Panc1 (cell line): ENCODE measurements at regions not wholly inside any gene's neighbourhood (a gene's known extent, or its start where the extent isn't known, plus 50 kb on each side); places are given as distances from the start of the nearest gene placed in this dataset.

ENCODE experiments used
- ATAC-seq: fragments of 200-7000 bp; cut with Tn5 transposase; 2 replicates; pipeline ENCODE4 v1.9.1; 2020; ENCODE audit warnings: mild to moderate bottlenecking, moderate library complexity
- BruUV-seq: library from RNA; stranded (reverse); fragments of 400-500 nt; replicated peaks from 2 replicates; lab custom pipeline; 2021; lab: Mats Ljungman, UMichigan
- CTCF ChIA-PET: fragments of 300-600 bp; sonication (Branson Sonifier 250); formaldehyde crosslinking; loops from one replicate; lab custom pipeline; 2022; ENCODE audit warnings: antibody characterized with exemption; lab: Charles Lee
- POLR2A ChIA-PET: fragments of 300-600 bp; sonication (Branson Sonifier 250); formaldehyde crosslinking; loops from one replicate; lab custom pipeline; 2022; ENCODE audit warnings: antibody characterized with exemption; lab: Charles Lee
- DNase-seq: peaks from one replicate; pipeline ENCODE4 v3.0.0-alpha.2; 2010; ENCODE audit warnings: low read depth, low spot score
- H3K27ac ChIP-seq: 2 replicates; pipeline ENCODE4 v1.5.1; 2011; ENCODE audit warnings: mild to moderate bottlenecking, low read length, inconsistent platforms
- H3K27me3 ChIP-seq: fragments of 200-500 bp; sonication (Bioruptor generic); 2 replicates; pipeline ENCODE4 v1.6.0; 2014; ENCODE audit warnings: low read length, inconsistent platforms; ENCODE audit not compliant: control insufficient read depth, insufficient read depth
- H3K36me3 ChIP-seq: fragments of 200-500 bp; sonication (Bioruptor generic); 2 replicates; pipeline ENCODE4 v1.5.1; 2014; ENCODE audit warnings: inconsistent platforms, mild to moderate bottlenecking, low read length, moderate library complexity; ENCODE audit not compliant: control insufficient read depth, insufficient read depth
- H3K4me1 ChIP-seq: 2 replicates; pipeline ENCODE4 v1.5.1; 2011; ENCODE audit warnings: inconsistent platforms, mild to moderate bottlenecking, low read length, moderate library complexity; ENCODE audit not compliant: control insufficient read depth, insufficient read depth
- H3K4me3 ChIP-seq, 2 experiments: 2 replicates each; pipeline ENCODE4 v1.5.1; 2011 to 2012; ENCODE audit warnings: low read depth in 2 of 2, low read length in 2 of 2, mild to moderate bottlenecking in 2 of 2, inconsistent platforms in 1 of 2, moderate library complexity in 1 of 2
- H3K9me3 ChIP-seq: fragments of 200-500 bp; sonication (Bioruptor generic); 2 replicates; pipeline ENCODE4 v1.5.1; 2014; ENCODE audit warnings: low read depth, mild to moderate bottlenecking, inconsistent platforms, low read length, moderate library complexity; ENCODE audit not compliant: control insufficient read depth, insufficient read depth
- POLR2AphosphoS5 ChIP-seq: IDR thresholded peaks from 2 replicates; pipeline ENCODE4 v1.6.1; 2012; ENCODE audit warnings: mild to moderate bottlenecking, low read depth, low read length, moderate library complexity
- SIN3A ChIP-seq: IDR thresholded peaks from 2 replicates; pipeline ENCODE4 v1.6.1; 2012; ENCODE audit warnings: low read depth, mild to moderate bottlenecking, low read length, moderate library complexity, borderline replicate concordance; ENCODE audit not compliant: insufficient read depth
- TCF7L2 ChIP-seq: IDR thresholded peaks from 2 replicates; pipeline ENCODE4 v1.6.1; 2011; ENCODE audit warnings: mild to moderate bottlenecking, low read depth, low read length, inconsistent platforms
- in situ Hi-C: cut with HindIII; loops from 2 replicates; pipeline ENCODE4 v1.10.0; 2016; ENCODE audit warnings: low sequenced_read_pairs, low pct_unique_long_range_greater_than_20kb
- intact Hi-C: fragments of 100-400 bp; cut with micrococcal nuclease; formaldehyde crosslinking; loops from one replicate; pipeline ENCODE4 v1.10.0; 2022; ENCODE audit not compliant: unreplicated experiment
- TF ChIP-seq, protein P1 (sequence below), 2 experiments: IDR thresholded peaks; 2 replicates each; pipeline ENCODE4 v1.6.1; 2011 to 2012; ENCODE audit warnings: low read depth in 2 of 2, control low read depth in 1 of 2, low read length in 1 of 2, mild to moderate bottlenecking in 1 of 2, moderate library complexity in 1 of 2; ENCODE audit not compliant: insufficient read depth in 1 of 2
- TF ChIP-seq, protein P2 (sequence below): fragments of 450-650 bp; IDR thresholded peaks from 2 replicates; pipeline ENCODE4 v1.5.1; 2017; ENCODE audit warnings: mild to moderate bottlenecking

DNA sequence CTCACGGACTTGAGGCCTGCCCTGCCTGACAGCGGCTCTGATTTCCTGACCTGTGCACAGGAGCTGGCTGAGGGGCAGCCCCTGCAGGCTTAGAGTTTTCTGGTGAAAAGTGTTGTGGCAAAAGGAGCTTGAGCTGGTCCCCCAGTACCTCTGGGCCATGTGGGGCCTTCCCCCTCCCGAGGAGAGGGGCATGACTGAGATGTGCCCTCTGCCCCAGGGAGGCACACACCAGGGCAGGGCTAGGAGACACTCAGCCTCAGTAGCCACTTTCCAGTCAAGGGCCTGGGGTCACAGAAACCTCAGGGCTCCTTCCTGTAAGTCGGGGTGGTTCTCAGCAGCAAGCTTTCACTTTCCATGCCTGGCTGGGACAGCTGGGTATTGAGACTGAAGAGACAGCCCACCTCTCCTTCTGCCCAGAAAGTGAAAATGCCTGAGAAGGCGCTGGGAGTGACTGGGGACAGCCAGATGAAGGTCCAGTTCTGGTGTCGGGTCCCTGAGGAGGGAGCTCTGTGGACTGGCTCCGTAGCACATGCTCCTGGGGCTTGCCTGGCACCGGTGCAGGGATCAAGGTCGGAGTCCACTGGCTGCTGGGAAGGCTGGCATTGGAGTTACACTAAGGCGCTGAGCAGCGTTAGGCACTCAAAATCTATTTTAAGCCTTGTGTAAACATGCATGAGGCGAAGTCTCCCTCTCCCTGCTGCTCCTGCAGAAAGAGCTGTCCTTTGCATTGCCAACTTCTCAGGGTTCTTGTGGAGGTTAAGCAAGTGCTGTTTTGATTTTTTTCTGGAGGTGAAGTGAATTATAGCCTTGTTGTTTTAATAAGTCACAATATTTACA, 394.9 kb downstream of the GADD45G start:
- Histone ChIP-seq H3K36me3 (no peaks in the 10 kb centered on the region), H3K27ac (peak overlapping the region; percentile 69), H3K27me3 (no peaks in the 10 kb centered on the region), H3K9me3 (no peaks in the 10 kb centered on the region), H3K4me3 (peak overlapping the region in 1 of 2 experiments; percentile 41; a peak in 2 of 4 replicates), H3K4me1 (peaks cover 18% of the 10 kb centered on the region)
- no peak for TF ChIP-seq TCF7L2
- TF ChIP-seq POLR2AphosphoS5 = no peak
- TF ChIP-seq, protein P1, sequence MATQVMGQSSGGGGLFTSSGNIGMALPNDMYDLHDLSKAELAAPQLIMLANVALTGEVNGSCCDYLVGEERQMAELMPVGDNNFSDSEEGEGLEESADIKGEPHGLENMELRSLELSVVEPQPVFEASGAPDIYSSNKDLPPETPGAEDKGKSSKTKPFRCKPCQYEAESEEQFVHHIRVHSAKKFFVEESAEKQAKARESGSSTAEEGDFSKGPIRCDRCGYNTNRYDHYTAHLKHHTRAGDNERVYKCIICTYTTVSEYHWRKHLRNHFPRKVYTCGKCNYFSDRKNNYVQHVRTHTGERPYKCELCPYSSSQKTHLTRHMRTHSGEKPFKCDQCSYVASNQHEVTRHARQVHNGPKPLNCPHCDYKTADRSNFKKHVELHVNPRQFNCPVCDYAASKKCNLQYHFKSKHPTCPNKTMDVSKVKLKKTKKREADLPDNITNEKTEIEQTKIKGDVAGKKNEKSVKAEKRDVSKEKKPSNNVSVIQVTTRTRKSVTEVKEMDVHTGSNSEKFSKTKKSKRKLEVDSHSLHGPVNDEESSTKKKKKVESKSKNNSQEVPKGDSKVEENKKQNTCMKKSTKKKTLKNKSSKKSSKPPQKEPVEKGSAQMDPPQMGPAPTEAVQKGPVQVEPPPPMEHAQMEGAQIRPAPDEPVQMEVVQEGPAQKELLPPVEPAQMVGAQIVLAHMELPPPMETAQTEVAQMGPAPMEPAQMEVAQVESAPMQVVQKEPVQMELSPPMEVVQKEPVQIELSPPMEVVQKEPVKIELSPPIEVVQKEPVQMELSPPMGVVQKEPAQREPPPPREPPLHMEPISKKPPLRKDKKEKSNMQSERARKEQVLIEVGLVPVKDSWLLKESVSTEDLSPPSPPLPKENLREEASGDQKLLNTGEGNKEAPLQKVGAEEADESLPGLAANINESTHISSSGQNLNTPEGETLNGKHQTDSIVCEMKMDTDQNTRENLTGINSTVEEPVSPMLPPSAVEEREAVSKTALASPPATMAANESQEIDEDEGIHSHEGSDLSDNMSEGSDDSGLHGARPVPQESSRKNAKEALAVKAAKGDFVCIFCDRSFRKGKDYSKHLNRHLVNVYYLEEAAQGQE (IDR thresholded peaks at IDR 0.05; ENCODE audit: insufficient read depth in 1 of 2, low read depth in 2 of 2, low read length in 1 of 2) = no peak
- no peak for TF ChIP-seq SIN3A
- TF ChIP-seq, protein P2, sequence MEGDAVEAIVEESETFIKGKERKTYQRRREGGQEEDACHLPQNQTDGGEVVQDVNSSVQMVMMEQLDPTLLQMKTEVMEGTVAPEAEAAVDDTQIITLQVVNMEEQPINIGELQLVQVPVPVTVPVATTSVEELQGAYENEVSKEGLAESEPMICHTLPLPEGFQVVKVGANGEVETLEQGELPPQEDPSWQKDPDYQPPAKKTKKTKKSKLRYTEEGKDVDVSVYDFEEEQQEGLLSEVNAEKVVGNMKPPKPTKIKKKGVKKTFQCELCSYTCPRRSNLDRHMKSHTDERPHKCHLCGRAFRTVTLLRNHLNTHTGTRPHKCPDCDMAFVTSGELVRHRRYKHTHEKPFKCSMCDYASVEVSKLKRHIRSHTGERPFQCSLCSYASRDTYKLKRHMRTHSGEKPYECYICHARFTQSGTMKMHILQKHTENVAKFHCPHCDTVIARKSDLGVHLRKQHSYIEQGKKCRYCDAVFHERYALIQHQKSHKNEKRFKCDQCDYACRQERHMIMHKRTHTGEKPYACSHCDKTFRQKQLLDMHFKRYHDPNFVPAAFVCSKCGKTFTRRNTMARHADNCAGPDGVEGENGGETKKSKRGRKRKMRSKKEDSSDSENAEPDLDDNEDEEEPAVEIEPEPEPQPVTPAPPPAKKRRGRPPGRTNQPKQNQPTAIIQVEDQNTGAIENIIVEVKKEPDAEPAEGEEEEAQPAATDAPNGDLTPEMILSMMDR = no peak
- ChIA-PET CTCF (interaction anchor here (1.0 to 1.2 kb wide), 3 partner anchors 100 to 397 kb away, joined by 3 to 4 read pairs (median 3); no protein-coding TSS in a partner anchor), POLR2A (interaction anchor here (0.6 to 0.7 kb wide), 2 partner anchors 21 to 370 kb away, joined by 3 read pairs; no protein-coding TSS in a partner anchor)
- DNase-seq = no peak
- no TSS peak for BruUV-seq
- intact Hi-C loops = loop anchor here (5.0 kb wide), 1 partner anchor 98 kb away; no protein-coding TSS in a partner anchor
- peak; percentile 86 for ATAC-seq
- in situ Hi-C loops = no loop called here

DNA sequence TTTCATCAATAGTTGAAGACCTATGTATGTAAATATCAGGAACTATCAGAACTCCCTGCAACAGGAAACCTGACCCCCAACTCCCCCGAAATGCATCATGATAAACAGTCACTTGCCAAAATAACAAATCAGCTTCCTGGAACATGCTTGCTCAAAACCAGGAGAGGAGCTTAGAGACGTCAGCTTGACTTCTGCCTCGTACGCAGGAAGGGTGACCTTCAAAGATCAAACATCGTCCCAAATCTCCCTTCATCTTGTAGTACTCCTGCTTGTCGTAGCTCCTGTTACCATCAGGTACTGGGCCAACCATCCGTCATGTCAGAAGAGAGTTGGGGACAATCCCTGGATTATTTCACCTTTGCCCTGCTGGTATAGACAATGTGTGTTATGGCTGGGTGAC, 396.1 kb downstream of the GADD45G start:
- H3K27ac ChIP-seq = peak overlapping the region; percentile 34; the same call in 1 of the 2 replicates
- H3K4me1 ChIP-seq = peaks cover 18% of the 10 kb centered on the region
- DNase-seq (no peak), ATAC-seq (no peak)
- TF ChIP-seq, protein P1 (IDR thresholded peaks at IDR 0.05; ENCODE audit: insufficient read depth in 1 of 2, low read depth in 2 of 2, low read length in 1 of 2) = no peak
- TF ChIP-seq POLR2AphosphoS5 = no peak
- TF ChIP-seq SIN3A = no peak
- TF ChIP-seq TCF7L2 = no peak
- TF ChIP-seq, protein P2 = no peak
- no peaks in the 10 kb centered on the region for H3K27me3 ChIP-seq
- H3K4me3 ChIP-seq = no peak overlapping the region
- POLR2A ChIA-PET = no interaction called here
- CTCF ChIA-PET = no interaction called here
- no peaks in the 10 kb centered on the region for H3K36me3 ChIP-seq
- no peaks in the 10 kb centered on the region for H3K9me3 ChIP-seq
- in situ Hi-C loops = no loop called here
- intact Hi-C loops = no loop called here
- BruUV-seq = no TSS peak
